Endothelial cell of umbilical vein (primary cell): ENCODE measurements at regions not wholly inside any gene's neighbourhood (a gene's known extent, or its start where the extent isn't known, plus 50 kb on each side); places are given as distances from the start of the nearest gene placed in this dataset.

Experiments
- BruUV-seq: library from RNA; stranded (reverse); fragments of 400-500 nt; replicated peaks from 2 replicates; lab custom pipeline; 2021; lab: Mats Ljungman, UMichigan
- CTCF ChIA-PET: fragments of 300-600, 350-600 bp; sonication (Branson Sonifier 250); formaldehyde crosslinking; loops from one replicate; lab custom pipeline; 2021; ENCODE audit warnings: antibody characterized with exemption, inconsistent platforms; lab: Charles Lee
- POLR2A ChIA-PET: fragments of 300-600, 350-600 bp; sonication (Branson Sonifier 250); formaldehyde crosslinking; loops from one replicate; lab custom pipeline; 2021; ENCODE audit warnings: antibody characterized with exemption, inconsistent platforms; lab: Charles Lee
- DNase-seq: peaks from one replicate; pipeline ENCODE4 v3.0.0-alpha.2; 2011; ENCODE audit warnings: low read depth, low spot score
- FAIRE-seq: peaks from 2 replicates; lab custom pipeline; 2011; peaks lifted over from hg19 to GRCh38; lab: Jason Lieb, UNC
- H2AFZ ChIP-seq: 2 replicates; pipeline ENCODE4 v1.6.0; 2012; ENCODE audit warnings: low read depth, low read length, control low read depth, inconsistent platforms
- H3K27ac ChIP-seq: 2 replicates; pipeline ENCODE4 v1.5.1; 2011; ENCODE audit warnings: low read depth, mild to moderate bottlenecking, control low read depth, low read length, moderate library complexity; ENCODE audit not compliant: insufficient read depth
- H3K27me3 ChIP-seq, 2 experiments: 2 replicates each; pipeline versions ENCODE4 v1.6.0 to v1.6.1; 2011; ENCODE audit warnings: low read length in 2 of 2, mixed read lengths in 1 of 2; ENCODE audit not compliant: control insufficient read depth in 2 of 2, insufficient read depth in 2 of 2
- H3K36me3 ChIP-seq, 2 experiments: 2 replicates in 1 of 2; 3 replicates in 1 of 2; pipeline ENCODE4 v1.5.1; 2011; ENCODE audit warnings: low read length in 2 of 2, mild to moderate bottlenecking in 1 of 2, moderate library complexity in 1 of 2; ENCODE audit not compliant: control insufficient read depth in 2 of 2, insufficient read depth in 2 of 2; ENCODE audit errors: extremely low read depth in 1 of 2
- H3K4me1 ChIP-seq: 3 replicates; pipeline ENCODE4 v1.5.1; 2011; ENCODE audit warnings: mild to moderate bottlenecking, low read length; ENCODE audit not compliant: control insufficient read depth, insufficient read depth; ENCODE audit errors: extremely low read depth
- H3K4me2 ChIP-seq: 2 replicates; pipeline ENCODE4 v1.6.1; 2011; ENCODE audit warnings: low read length, control low read depth, mixed read lengths; ENCODE audit not compliant: insufficient read depth
- H3K4me3 ChIP-seq, 3 experiments: fragments of 200-600 bp in 1 of 3; sonication (generic), shearing (Covaris generic) in 1 of 3; replicated peaks in 1 of 3; 2 replicates each; pipeline ENCODE4 v1.5.1; 2011 to 2016; ENCODE audit warnings: control low read depth in 3 of 3, low read length in 3 of 3, mild to moderate bottlenecking in 2 of 3, inconsistent platforms in 1 of 3, low read depth in 1 of 3, moderate library complexity in 1 of 3; ENCODE audit not compliant: insufficient read depth in 1 of 3
- H3K79me2 ChIP-seq: 2 replicates; pipeline ENCODE4 v1.6.0; 2012; ENCODE audit warnings: low read length, inconsistent platforms; ENCODE audit not compliant: control insufficient read depth, insufficient read depth
- H3K9ac ChIP-seq: replicated peaks from 2 replicates; pipeline ENCODE3; 2011; ENCODE audit warnings: low read length, control low read depth; ENCODE audit not compliant: insufficient read depth; ENCODE audit errors: extremely low read depth
- H3K9me1 ChIP-seq: replicated peaks from 3 replicates; pipeline ENCODE4 v1.6.0; 2011; ENCODE audit warnings: mild to moderate bottlenecking, low read length; ENCODE audit not compliant: control insufficient read depth, insufficient read depth; ENCODE audit errors: extremely low read depth
- H3K9me3 ChIP-seq: replicated peaks from 2 replicates; pipeline ENCODE4 v1.5.1; 2012; ENCODE audit warnings: low read length, inconsistent platforms; ENCODE audit not compliant: control insufficient read depth, insufficient read depth
- H4K20me1 ChIP-seq: replicated peaks from 2 replicates; pipeline ENCODE3; 2011; ENCODE audit warnings: mild to moderate bottlenecking, low read length; ENCODE audit not compliant: control insufficient read depth, insufficient read depth; ENCODE audit errors: extremely low read depth
- CTCF ChIP-seq, 2 donors: IDR thresholded peaks; 1 replicate in 1 of 2; 2 replicates in 1 of 2; pipeline ENCODE4 v1.5.1; 2011; ENCODE audit warnings: low read length in 2 of 2, mild to moderate bottlenecking in 2 of 2, moderate library complexity in 2 of 2, control low read depth in 1 of 2, inconsistent platforms in 1 of 2, low read depth in 1 of 2; ENCODE audit not compliant: insufficient read depth in 1 of 2; ENCODE audit errors: extremely low read depth in 1 of 2
- EZH2 ChIP-seq: IDR thresholded peaks from 2 replicates; pipeline ENCODE4 v1.6.1; 2012; ENCODE audit warnings: borderline replicate concordance, low read depth, mild to moderate bottlenecking, moderate library complexity, low read length, inconsistent platforms; ENCODE audit not compliant: severe bottlenecking
- FOS ChIP-seq: IDR thresholded peaks from 2 replicates; pipeline ENCODE4 v1.6.1; 2011; ENCODE audit warnings: mild to moderate bottlenecking, low read length, moderate library complexity, borderline replicate concordance; ENCODE audit not compliant: insufficient read depth
- GATA2 ChIP-seq: IDR thresholded peaks from 2 replicates; pipeline ENCODE4 v1.7.0; 2011; ENCODE audit warnings: low read depth, mild to moderate bottlenecking, moderate library complexity, mixed read lengths, low read length; ENCODE audit not compliant: insufficient read length, insufficient read depth
- JUN ChIP-seq: IDR thresholded peaks from 2 replicates; pipeline ENCODE4 v1.6.1; 2011; ENCODE audit warnings: borderline replicate concordance, low read depth; ENCODE audit not compliant: insufficient read length, insufficient read depth
- MYC ChIP-seq: IDR thresholded peaks from one replicate; pipeline ENCODE4 v1.6.1; 2011; ENCODE audit warnings: mild to moderate bottlenecking, low read depth, low read length
- POLR2A ChIP-seq: IDR thresholded peaks from 2 replicates; pipeline ENCODE4 v1.6.1; 2012; ENCODE audit warnings: low read depth, mild to moderate bottlenecking, control low read depth, low read length
- POLR2AphosphoS5 ChIP-seq: IDR thresholded peaks from 2 replicates; pipeline ENCODE4 v1.6.1; 2012; ENCODE audit warnings: low read depth, mild to moderate bottlenecking, control low read depth, low read length, moderate library complexity; ENCODE audit not compliant: insufficient read depth
- dilution Hi-C: fragments of 300-500 bp; cut with MboI; formaldehyde crosslinking; loops from one replicate; pipeline ENCODE4 v1.15.0; 2019; ENCODE audit warnings: low sequenced_read_pairs; ENCODE audit not compliant: extremely low pct_ligation_motif_present
- intact Hi-C: fragments of 100-400 bp; cut with micrococcal nuclease; formaldehyde crosslinking; loops from one replicate; pipeline ENCODE4 v1.10.0; 2022
- TF ChIP-seq, protein P1 (sequence below): IDR thresholded peaks from 2 replicates; pipeline ENCODE4 v1.6.1; 2011; ENCODE audit not compliant: insufficient read depth, insufficient read length

GRCh38 chr12:118635276-118635675, 258.9 kb downstream of the SUDS3 start:
- POLR2A ChIA-PET, result no interaction called here
- dilution Hi-C loops (no loop called here), intact Hi-C loops (no loop called here)
- Histone ChIP-seq H3K9me1 (no peaks in the 10 kb centered on the region), H3K36me3 (no peaks in the 10 kb centered on the region), H3K79me2 (no peaks in the 10 kb centered on the region), H4K20me1 (no peaks in the 10 kb centered on the region), H3K4me2 (no peak overlapping the region), H3K4me1 (no peaks in the 10 kb centered on the region), H3K27ac (no peak overlapping the region), H2AFZ (no peak overlapping the region), H3K9ac (no peak overlapping the region), H3K27me3 (no peaks in the 10 kb centered on the region), H3K4me3 (no peak overlapping the region), H3K9me3 (peaks cover 4% of the 10 kb centered on the region)
- BruUV-seq, result no TSS peak
- TF ChIP-seq, protein P1, sequence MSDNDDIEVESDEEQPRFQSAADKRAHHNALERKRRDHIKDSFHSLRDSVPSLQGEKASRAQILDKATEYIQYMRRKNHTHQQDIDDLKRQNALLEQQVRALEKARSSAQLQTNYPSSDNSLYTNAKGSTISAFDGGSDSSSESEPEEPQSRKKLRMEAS, result no peak
- TF ChIP-seq MYC (no peak), JUN (no peak), POLR2AphosphoS5 (no peak), FOS (no peak), CTCF (IDR thresholded peaks at IDR 0.05; ENCODE audit: extremely low read depth in 1 of 2, insufficient read depth in 1 of 2, low read depth in 1 of 2, low read length in 2 of 2) (no peak), POLR2A (no peak), EZH2 (no peak), GATA2 (no peak)
- CTCF ChIA-PET, result no interaction called here
- FAIRE-seq (no peak), DNase-seq (no peak)
